ENCODE measurements at regions not wholly inside any gene's neighbourhood (a gene's known extent, or its start where the extent isn't known, plus 50 kb on each side); places are given as distances from the start of the nearest gene placed in this dataset.

GRCh38 chr2:42108852-42109251 is 60.3 kb upstream of the EML4 start:
- Histone ChIP-seq H3K9me3 (no peaks in the 10 kb centered on the region), H3K27me3 (replicated peaks; ENCODE audit: insufficient read depth) (no peaks in the 10 kb centered on the region), H3K36me3 (no peaks in the 10 kb centered on the region), H3K27ac (no peak overlapping the region), H3K4me3 (no peak overlapping the region), H3K4me1 (ENCODE audit: control insufficient read depth in 1 of 2, low read depth in 2 of 2) (peaks cover 4 to 10% of the 10 kb centered on the region in 2 donors)
- no peak for DNase-seq (ENCODE audit: low spot score)
- TF ChIP-seq CTCF (IDR thresholded peaks at IDR 0.05), result no peak
- ATAC-seq (ENCODE audit: insufficient number of reproducible peaks, low FRiP score, low read depth), result no peak

GRCh38 chr2:42109959-42110640 is 59.1 kb upstream of the EML4 start:
- H3K27ac ChIP-seq, result no peak overlapping the region
- no peaks in the 10 kb centered on the region for H3K36me3 ChIP-seq
- H3K27me3 ChIP-seq (replicated peaks; ENCODE audit: insufficient read depth), result no peaks in the 10 kb centered on the region
- DNase-seq (ENCODE audit: low spot score) (no peak), ATAC-seq (ENCODE audit: insufficient number of reproducible peaks, low FRiP score, low read depth) (no peak)
- H3K4me1 ChIP-seq (ENCODE audit: control insufficient read depth in 1 of 2, low read depth in 2 of 2), result peaks cover 4 to 10% of the 10 kb centered on the region in 2 donors
- H3K4me3 ChIP-seq, result no peak overlapping the region
- TF ChIP-seq CTCF (IDR thresholded peaks at IDR 0.05), result no peak
- no peaks in the 10 kb centered on the region for H3K9me3 ChIP-seq

DNA sequence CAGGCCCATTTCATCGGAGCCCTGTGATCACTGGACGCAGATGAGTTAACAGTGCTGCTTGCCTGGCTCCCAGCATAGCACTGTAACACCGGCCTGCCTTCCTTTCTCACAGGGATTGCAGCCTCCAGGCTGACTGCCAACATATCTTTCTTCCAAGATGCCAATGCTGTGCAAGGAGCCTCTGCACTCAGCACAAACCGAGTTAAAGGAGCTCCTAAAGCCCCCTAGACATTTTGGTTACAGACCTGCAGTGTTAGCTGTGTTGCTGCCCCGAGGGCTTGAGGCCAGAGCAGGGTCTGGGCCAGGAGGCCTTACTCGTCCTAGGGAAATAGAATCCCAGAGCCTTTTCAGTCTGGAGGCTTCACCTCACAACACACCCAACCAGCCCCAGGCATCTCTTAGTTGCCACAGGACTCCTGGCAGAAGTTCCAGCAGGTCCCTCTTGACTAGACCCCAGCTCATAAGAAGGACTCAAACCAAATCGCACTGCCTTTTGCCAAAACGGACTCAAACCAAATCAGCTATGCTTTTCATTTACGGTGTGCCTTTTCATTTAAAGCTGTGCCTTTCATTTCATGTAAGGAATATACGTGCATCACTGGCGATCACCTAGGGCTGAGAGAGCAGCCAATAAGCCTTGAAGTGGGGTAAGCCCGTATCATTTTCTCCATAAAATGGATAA is 58.4 kb upstream of the EML4 start:
- Histone ChIP-seq H3K9me3 (no peaks in the 10 kb centered on the region), H3K36me3 (no peaks in the 10 kb centered on the region), H3K4me3 (no peak overlapping the region), H3K4me1 (ENCODE audit: control insufficient read depth in 1 of 2, low read depth in 2 of 2) (peaks cover 4 to 10% of the 10 kb centered on the region in 2 donors), H3K27ac (no peak overlapping the region), H3K27me3 (replicated peaks; ENCODE audit: insufficient read depth) (no peaks in the 10 kb centered on the region)
- DNase-seq (ENCODE audit: low spot score) (no peak), ATAC-seq (ENCODE audit: insufficient number of reproducible peaks, low FRiP score, low read depth) (no peak)
- TF ChIP-seq CTCF (IDR thresholded peaks at IDR 0.05), result no peak

GRCh38 chr2:42112418-42112817 is 56.7 kb upstream of the EML4 start:
- no peak overlapping the region for H3K4me3 ChIP-seq
- H3K4me1 ChIP-seq (ENCODE audit: control insufficient read depth in 1 of 2, low read depth in 2 of 2), result peaks cover 6 to 17% of the 10 kb centered on the region in 2 donors
- no peaks in the 10 kb centered on the region for H3K36me3 ChIP-seq
- no peaks in the 10 kb centered on the region for H3K27me3 ChIP-seq (replicated peaks; ENCODE audit: insufficient read depth)
- ATAC-seq (ENCODE audit: insufficient number of reproducible peaks, low FRiP score, low read depth), result no peak
- no peak overlapping the region for H3K27ac ChIP-seq
- no peak for DNase-seq (ENCODE audit: low spot score)
- TF ChIP-seq CTCF (IDR thresholded peaks at IDR 0.05), result no peak
- H3K9me3 ChIP-seq, result no peaks in the 10 kb centered on the region

GRCh38 chr2:42113452-42113851 is 55.7 kb upstream of the EML4 start:
- Histone ChIP-seq H3K4me1 (ENCODE audit: control insufficient read depth in 1 of 2, low read depth in 2 of 2) (peaks cover 11 to 27% of the 10 kb centered on the region in 2 donors), H3K4me3 (no peak overlapping the region), H3K36me3 (no peaks in the 10 kb centered on the region), H3K27me3 (replicated peaks; ENCODE audit: insufficient read depth) (no peaks in the 10 kb centered on the region), H3K9me3 (no peaks in the 10 kb centered on the region), H3K27ac (no peak overlapping the region)
- DNase-seq (ENCODE audit: low spot score) (no peak), ATAC-seq (ENCODE audit: insufficient number of reproducible peaks, low FRiP score, low read depth) (no peak)
- no peak for TF ChIP-seq CTCF (IDR thresholded peaks at IDR 0.05)

Measured in thoracic aorta (tissue), 2 donors.